ENCODE measurements at regions not wholly inside any gene's neighbourhood (a gene's known extent, or its start where the extent isn't known, plus 50 kb on each side); places are given as distances from the start of the nearest gene placed in this dataset.
"Not testable (repeated sequence)": the region's sequence is repeated elsewhere in the genome, so short reads cannot be mapped to it uniquely, and the experiment has no call there.

DNA sequence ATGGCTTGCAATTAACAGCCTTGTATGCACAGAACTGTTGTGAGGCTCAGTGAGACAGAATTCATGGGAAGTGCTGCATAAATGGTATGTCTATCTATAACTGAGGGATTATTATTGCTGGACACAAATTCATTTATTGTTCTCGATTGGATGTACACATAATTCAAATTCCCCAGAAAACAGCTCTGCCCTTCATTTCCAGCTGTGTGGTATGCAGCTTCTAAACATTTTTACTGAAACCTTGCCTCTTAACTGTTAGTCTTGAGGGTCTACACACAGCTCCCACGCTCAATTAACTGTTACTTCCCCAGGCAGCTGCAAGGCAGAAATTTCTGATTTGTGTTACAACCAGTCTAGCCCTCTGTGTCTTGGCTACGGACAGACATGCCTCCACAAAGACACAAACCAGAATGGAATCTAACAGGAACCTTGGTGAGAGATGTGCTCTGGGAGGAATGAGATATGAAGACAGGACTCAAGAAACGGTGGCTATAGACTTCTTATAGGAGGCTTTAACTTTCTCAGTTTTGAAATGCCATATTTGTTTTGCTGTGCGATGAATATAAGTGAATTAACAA is 139.7 kb upstream of the TBL1XR1 start:
- no peak for DNase-seq (ENCODE audit: extremely low read depth in 1 of 2, low read depth in 1 of 2)

GRCh38 chr3:177337541-177338331 is 140.5 kb upstream of the TBL1XR1 start:
- DNase-seq (ENCODE audit: extremely low read depth in 1 of 2, low read depth in 1 of 2) = peak; percentile 56 to 76

DNA sequence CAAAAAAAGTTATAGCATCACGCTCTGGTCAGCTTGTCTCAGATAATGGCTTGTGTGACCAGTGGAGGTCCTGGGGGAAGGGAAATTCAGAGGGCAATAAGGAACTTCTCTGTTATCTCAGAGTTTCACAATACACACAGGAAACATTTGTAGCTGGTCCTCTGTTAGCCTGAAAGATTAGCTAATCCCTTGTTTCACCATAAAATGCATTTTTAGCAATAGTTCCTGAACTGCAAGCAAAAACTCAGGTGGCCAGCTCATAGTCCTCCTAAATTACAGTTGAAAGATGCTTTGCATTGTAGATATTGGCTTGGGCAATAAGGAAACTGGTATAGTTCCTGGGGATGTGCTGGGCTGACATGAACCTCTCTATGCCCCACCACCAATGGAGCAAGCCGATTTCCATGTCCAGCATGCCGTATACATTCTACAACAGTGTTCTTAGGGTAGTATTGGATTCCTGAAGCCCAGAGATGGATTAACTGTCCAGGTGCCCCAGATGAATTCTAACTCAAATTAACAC is 141.5 kb upstream of the TBL1XR1 start:
- no peak for DNase-seq (ENCODE audit: extremely low read depth in 1 of 2, low read depth in 1 of 2)

- DNase-seq (ENCODE audit: extremely low read depth in 1 of 2, low read depth in 1 of 2) = not testable (repeated sequence)
Observed at GRCh38 chr3:177339220-177339703, 142.0 kb upstream of the TBL1XR1 start.

DNA sequence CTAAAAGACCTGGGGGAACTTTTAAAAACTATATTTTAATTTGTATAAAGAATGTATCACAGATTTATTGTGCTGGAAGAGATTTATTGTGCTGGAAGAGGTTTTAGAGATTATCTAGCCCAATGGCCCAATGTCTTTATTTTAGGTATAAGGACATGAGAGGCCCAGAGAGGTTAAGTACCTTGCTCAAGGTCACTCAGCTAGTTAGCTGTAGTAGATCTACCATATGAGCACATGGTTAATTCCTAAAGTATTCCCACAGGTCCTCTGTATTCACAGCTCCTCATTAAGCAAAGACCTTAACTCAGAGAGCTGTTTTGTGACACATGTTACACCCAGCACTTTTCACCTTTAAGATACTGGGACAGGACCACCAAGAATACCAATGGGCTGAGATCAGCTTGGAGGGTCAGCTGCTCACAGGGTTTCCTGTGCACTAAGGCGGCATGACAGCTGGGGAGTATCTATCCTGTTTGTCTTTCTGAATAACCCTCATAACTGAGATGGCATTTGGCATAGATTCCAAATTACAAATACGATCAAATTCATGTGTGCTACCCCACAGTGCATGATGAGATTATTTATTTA is 143.1 kb upstream of the TBL1XR1 start:
- no peak for DNase-seq (ENCODE audit: extremely low read depth in 1 of 2, low read depth in 1 of 2)

- no peak for DNase-seq (ENCODE audit: extremely low read depth in 1 of 2, low read depth in 1 of 2)
Observed at GRCh38 chr3:177341736-177342419, 144.6 kb upstream of the TBL1XR1 start.

DNA sequence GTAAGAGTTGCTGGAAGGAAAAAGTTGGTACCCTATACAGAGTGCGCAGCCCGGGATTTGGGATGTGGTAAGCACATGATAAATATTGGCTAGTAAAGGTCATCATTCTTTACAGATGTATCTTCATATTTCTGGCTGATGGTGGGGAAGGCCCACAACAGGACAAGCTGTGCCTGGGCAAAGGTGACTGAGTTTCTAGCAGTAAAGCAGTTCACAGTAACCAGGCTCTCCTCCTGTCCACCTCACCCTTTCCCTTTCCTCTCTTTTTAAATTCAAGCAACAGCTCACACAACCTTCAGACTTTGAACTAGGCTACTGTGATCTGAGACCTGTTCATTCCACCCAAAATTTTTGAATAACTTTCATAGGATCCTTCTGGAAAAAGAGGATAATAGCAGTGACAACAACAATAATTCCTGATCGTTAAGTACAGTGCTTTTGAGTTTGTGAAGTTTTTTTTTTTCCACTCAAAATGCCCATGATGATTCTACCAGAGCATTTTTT is 145.9 kb upstream of the TBL1XR1 start:
- no peak for DNase-seq (ENCODE audit: extremely low read depth in 1 of 2, low read depth in 1 of 2)

- DNase-seq (ENCODE audit: extremely low read depth in 1 of 2, low read depth in 1 of 2) = peak in 1 of 2 donors; percentile 63
Observed at GRCh38 chr3:177345049-177345972, 148.0 kb upstream of the TBL1XR1 start.

DNA sequence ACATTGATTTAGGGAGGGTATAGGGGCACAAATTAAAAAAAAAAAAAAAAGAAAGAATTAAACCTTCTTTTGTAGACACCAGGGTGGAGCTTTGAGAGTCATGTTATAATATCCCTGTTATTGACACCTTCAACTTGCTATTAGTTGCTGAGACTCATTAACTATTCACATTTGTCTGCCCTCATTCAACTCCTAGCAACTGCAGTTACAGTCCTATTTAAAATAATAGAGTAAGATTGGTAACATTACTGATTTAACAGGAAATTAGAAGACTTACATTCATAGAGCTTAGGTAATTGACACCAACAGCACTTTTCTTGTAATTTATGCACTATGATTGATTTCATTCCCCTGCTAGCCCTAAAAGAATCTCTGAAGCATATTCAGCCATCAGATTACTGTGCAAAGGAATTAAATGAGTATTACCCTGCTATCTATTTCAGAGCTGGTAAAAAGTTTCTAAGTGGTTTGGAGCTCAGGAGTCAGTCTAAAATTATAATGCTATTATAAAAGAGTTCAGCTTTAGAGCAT is 148.8 kb upstream of the TBL1XR1 start:
- no peak for DNase-seq (ENCODE audit: extremely low read depth in 1 of 2, low read depth in 1 of 2)

GRCh38 chr3:177346878-177347277 is 149.6 kb upstream of the TBL1XR1 start:
- no peak for DNase-seq (ENCODE audit: extremely low read depth in 1 of 2, low read depth in 1 of 2)

DNA sequence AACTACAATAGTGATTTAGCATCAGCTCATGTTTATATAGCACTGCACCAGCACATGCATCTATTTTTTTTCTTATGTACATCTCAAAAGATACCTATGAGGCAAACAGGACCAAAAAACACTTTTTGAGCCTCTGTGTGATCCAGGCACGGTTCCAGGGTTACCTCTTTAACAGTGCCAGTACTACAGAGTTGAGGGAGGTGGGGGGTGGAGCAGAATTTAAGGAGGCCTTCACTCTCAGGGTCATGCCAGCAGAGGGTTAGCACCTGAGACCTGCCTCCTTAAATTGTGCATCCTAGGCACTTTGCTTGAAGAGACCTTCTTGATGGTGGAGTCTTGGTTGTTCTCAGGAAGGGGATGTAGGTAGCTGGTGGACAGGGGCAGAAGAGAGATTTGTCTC is 150.3 kb upstream of the TBL1XR1 start:
- no peak for DNase-seq (ENCODE audit: extremely low read depth in 1 of 2, low read depth in 1 of 2)

DNA sequence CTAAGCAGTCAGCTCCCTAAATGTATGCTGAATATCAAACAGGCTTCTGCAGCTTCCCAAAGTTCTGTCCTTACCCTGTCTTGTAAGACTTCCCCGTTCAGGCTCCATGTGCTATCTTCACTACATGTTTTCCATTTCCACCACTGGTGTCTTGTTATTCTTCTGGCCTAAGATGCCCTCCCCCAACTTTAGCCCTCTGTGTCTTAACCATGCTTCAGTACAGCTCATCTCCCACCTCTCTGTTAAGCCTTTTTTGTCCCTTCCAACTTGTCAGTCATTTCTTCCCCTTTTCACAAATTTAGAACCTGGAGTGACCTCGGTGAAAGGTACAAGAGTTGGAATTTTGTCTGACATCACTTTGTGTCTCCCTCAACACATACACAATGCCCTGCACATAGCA is 151.7 kb upstream of the TBL1XR1 start:
- no peak for DNase-seq (ENCODE audit: extremely low read depth in 1 of 2, low read depth in 1 of 2)

GRCh38 chr3:177349384-177349783 is 152.1 kb upstream of the TBL1XR1 start:
- no peak for DNase-seq (ENCODE audit: extremely low read depth in 1 of 2, low read depth in 1 of 2)

DNA sequence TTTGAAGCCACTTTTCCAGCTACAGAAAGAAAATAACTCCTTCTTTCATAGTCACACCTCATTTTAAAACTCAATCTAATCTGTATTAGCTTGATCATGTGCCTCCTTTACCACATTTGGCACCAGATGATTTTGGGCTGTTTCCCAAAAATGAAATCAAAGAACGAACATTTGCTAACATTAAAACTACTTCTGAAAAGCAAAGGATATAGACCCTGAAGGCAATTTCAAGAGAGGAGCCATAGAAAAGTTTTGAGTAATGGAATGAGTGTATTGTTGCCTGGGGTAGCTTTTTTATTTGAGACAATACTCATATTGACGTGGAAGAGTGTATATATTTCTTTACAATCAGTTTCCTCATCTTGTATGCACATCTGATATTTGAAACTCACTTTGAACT is 152.8 kb upstream of the TBL1XR1 start:
- DNase-seq (ENCODE audit: extremely low read depth in 1 of 2, low read depth in 1 of 2) = no peak

DNA sequence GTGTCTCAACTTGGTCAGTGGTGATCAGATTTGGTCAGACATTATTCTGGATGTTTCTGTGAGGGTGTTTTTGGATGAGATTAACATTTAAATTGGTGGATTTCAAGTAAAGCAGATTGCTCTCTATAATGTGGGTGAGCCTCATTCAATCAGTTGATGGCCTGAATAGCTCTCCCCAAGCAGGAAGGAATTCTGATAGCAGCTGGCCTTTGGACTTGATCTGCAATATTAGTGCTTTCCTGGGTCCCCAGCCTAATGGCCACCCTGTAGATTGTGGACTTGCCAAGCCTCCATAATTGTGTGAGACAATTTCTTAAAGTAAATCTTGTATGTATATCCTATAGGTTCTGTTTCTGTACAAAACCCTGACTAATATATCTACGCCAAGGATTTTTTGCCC is 153.9 kb upstream of the TBL1XR1 start:
- no peak for DNase-seq (ENCODE audit: extremely low read depth in 1 of 2, low read depth in 1 of 2)

- DNase-seq (ENCODE audit: extremely low read depth in 1 of 2, low read depth in 1 of 2) = no peak
Observed at GRCh38 chr3:177351757-177352158, 154.5 kb upstream of the TBL1XR1 start.

GRCh38 chr3:177352424-177352823 is 155.1 kb upstream of the TBL1XR1 start:
- no peak for DNase-seq (ENCODE audit: extremely low read depth in 1 of 2, low read depth in 1 of 2)

DNA sequence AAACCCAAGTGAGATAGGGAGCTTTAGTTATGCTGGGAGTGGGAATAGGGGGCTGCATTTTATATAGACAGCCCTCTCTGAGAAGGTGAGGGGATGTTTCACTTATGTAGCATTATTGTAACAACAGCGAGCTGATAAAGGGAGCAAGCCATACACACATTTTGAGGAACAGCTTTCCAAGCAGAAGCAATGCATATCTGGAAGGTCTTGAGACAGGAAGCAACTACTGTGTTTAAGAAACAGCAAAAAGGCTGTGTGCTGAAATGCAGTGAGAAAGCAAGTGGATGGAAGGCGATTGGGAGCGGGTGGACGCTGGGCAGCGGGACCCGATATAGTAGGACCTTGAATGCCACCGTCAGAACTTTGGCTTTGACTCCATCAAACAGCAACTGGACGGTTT is 155.9 kb upstream of the TBL1XR1 start:
- DNase-seq (ENCODE audit: extremely low read depth in 1 of 2, low read depth in 1 of 2) = no peak

- not testable (repeated sequence) for DNase-seq (ENCODE audit: extremely low read depth in 1 of 2, low read depth in 1 of 2)
Observed at GRCh38 chr3:177353879-177354278, 156.6 kb upstream of the TBL1XR1 start.

DNA sequence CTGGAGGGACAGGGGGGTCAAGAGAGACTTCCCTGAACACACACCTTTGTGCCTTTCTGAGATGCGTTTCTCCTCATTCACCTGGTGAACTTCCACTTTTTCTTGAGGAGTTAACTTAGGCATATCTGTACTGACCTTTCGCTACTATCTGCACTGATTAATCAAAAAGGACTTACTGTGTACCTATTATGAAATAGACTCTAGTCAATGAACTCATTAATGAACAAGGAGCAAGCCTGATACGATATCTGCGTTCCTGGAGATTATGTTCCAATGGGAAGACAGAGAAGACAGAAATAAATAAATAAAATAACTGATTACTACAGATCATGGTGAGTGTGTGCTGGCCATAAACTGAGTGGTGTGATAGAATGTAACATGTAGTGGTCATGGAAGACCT is 157.2 kb upstream of the TBL1XR1 start:
- no peak for DNase-seq (ENCODE audit: extremely low read depth in 1 of 2, low read depth in 1 of 2)
